HEK293 (cell line): ENCODE measurements at regions not wholly inside any gene's neighbourhood (a gene's known extent, or its start where the extent isn't known, plus 50 kb on each side); places are given as distances from the start of the nearest gene placed in this dataset.

Source experiments
- CTCF ChIA-PET: fragments of 350-600 bp; formaldehyde crosslinking; extraction: SDS; loops from one replicate; lab custom pipeline; 2021; ENCODE audit warnings: antibody characterized with exemption; lab: Yijun Ruan, JAX
- POLR2A ChIA-PET: fragments of 300-600 bp; formaldehyde crosslinking; extraction: SDS; loops from one replicate; lab custom pipeline; 2020; ENCODE audit warnings: antibody characterized with exemption, inconsistent platforms; lab: Yijun Ruan, JAX
- H3K27ac ChIP-seq: fragments of 200-500 bp; sonication (Bioruptor generic); 2 replicates; pipeline ENCODE4 v1.5.1; 2014; ENCODE audit warnings: low read depth, low read length, control low read depth, inconsistent platforms; ENCODE audit errors: extremely low read depth
- H3K36me3 ChIP-seq, 2 experiments: fragments of 200-500 bp in 1 of 2; sonication (Bioruptor generic) in 1 of 2; 1 replicate in 1 of 2; 2 replicates in 1 of 2; pipeline ENCODE4 v1.5.1; 2014 to 2017; ENCODE audit warnings: inconsistent platforms in 2 of 2, low read length in 2 of 2; ENCODE audit not compliant: control insufficient read depth in 2 of 2, insufficient read depth in 1 of 2
- H3K4me1 ChIP-seq: fragments of 200-500 bp; sonication (Bioruptor generic); 2 replicates; pipeline ENCODE4 v1.5.1; 2014; ENCODE audit warnings: mild to moderate bottlenecking, low read length, inconsistent platforms; ENCODE audit not compliant: control insufficient read depth, insufficient read depth
- H3K4me3 ChIP-seq: 2 replicates; pipeline ENCODE4 v1.5.1; 2011; ENCODE audit warnings: low read depth, mild to moderate bottlenecking, control low read depth, low read length, moderate library complexity
- H3K9me3 ChIP-seq: fragments of 200-500 bp; sonication (Bioruptor generic); 2 replicates; pipeline ENCODE4 v1.5.1; 2014; ENCODE audit warnings: low read depth, low read length, inconsistent platforms; ENCODE audit not compliant: control insufficient read depth, insufficient read depth
- GLIS1 ChIP-seq: fragments of 450-650 bp; formaldehyde crosslinking; IDR thresholded peaks from 2 replicates; pipeline ENCODE4 v1.5.1; 2016; ENCODE audit warnings: missing biosample characterization, missing genetic modification characterization
- KLF7 ChIP-seq: fragments of 450-650 bp; formaldehyde crosslinking; IDR thresholded peaks from 2 replicates; pipeline ENCODE4 v1.5.1; 2016; ENCODE audit warnings: missing biosample characterization, missing genetic modification characterization, borderline replicate concordance
- PRDM1 ChIP-seq: fragments of 450-650 bp; formaldehyde crosslinking; IDR thresholded peaks from 2 replicates; pipeline ENCODE4; 2016; ENCODE audit warnings: missing biosample characterization, missing genetic modification characterization
- PRDM2 ChIP-seq: fragments of 450-650 bp; formaldehyde crosslinking; IDR thresholded peaks from 2 replicates; pipeline ENCODE4 v1.5.1; 2016; ENCODE audit warnings: missing biosample characterization, missing genetic modification characterization, borderline replicate concordance
- WT1 ChIP-seq: fragments of 450-650 bp; formaldehyde crosslinking; IDR thresholded peaks from 2 replicates; pipeline ENCODE4 v1.5.1; 2016; ENCODE audit warnings: missing biosample characterization, missing genetic modification characterization
- ZNF132 ChIP-seq: fragments of 450-650 bp; formaldehyde crosslinking; IDR thresholded peaks from 2 replicates; pipeline ENCODE4 v1.5.1; 2017; ENCODE audit warnings: missing biosample characterization, missing genetic modification characterization, borderline replicate concordance
- ZNF148 ChIP-seq: fragments of 450-650 bp; formaldehyde crosslinking; IDR thresholded peaks from 2 replicates; pipeline ENCODE4 v1.5.0; 2017; ENCODE audit warnings: missing biosample characterization, missing genetic modification characterization, borderline replicate concordance
- ZNF155 ChIP-seq: fragments of 450-650 bp; formaldehyde crosslinking; IDR thresholded peaks from 2 replicates; pipeline ENCODE4 v1.5.1; 2016; ENCODE audit warnings: missing biosample characterization, missing genetic modification characterization
- ZNF157 ChIP-seq: fragments of 450-650 bp; formaldehyde crosslinking; IDR thresholded peaks from 2 replicates; pipeline ENCODE4 v1.5.1; 2016; ENCODE audit warnings: missing biosample characterization, missing genetic modification characterization
- ZNF2 ChIP-seq: fragments of 450-650 bp; formaldehyde crosslinking; IDR thresholded peaks from 2 replicates; pipeline ENCODE4 v1.5.1; 2016; ENCODE audit warnings: missing biosample characterization, missing genetic modification characterization
- ZNF211 ChIP-seq: fragments of 450-650 bp; formaldehyde crosslinking; IDR thresholded peaks from 2 replicates; pipeline ENCODE4 v1.5.1; 2016; ENCODE audit warnings: low read depth, missing biosample characterization, missing genetic modification characterization
- ZNF292 ChIP-seq: fragments of 450-650 bp; formaldehyde crosslinking; IDR thresholded peaks from 2 replicates; pipeline ENCODE4 v1.5.1; 2016; ENCODE audit warnings: low read depth, missing biosample characterization, missing genetic modification characterization, borderline replicate concordance
- ZNF350 ChIP-seq: fragments of 450-650 bp; formaldehyde crosslinking; IDR thresholded peaks from 2 replicates; pipeline ENCODE4 v1.5.0; 2017; ENCODE audit warnings: missing biosample characterization, mild to moderate bottlenecking, missing genetic modification characterization
- ZNF449 ChIP-seq: fragments of 450-650 bp; formaldehyde crosslinking; IDR thresholded peaks from 2 replicates; pipeline ENCODE4 v1.5.1; 2017; ENCODE audit warnings: missing biosample characterization, mild to moderate bottlenecking, missing genetic modification characterization, moderate library complexity
- ZNF610 ChIP-seq: fragments of 450-650 bp; formaldehyde crosslinking; IDR thresholded peaks from 2 replicates; pipeline ENCODE4 v1.5.1; 2016; ENCODE audit warnings: missing biosample characterization, missing genetic modification characterization, borderline replicate concordance
- ZNF670 ChIP-seq: fragments of 450-650 bp; formaldehyde crosslinking; IDR thresholded peaks from 2 replicates; pipeline ENCODE4 v1.5.1; 2016; ENCODE audit warnings: missing biosample characterization, missing genetic modification characterization, low read depth
- ZNF768 ChIP-seq: fragments of 450-650 bp; formaldehyde crosslinking; IDR thresholded peaks from 2 replicates; pipeline ENCODE4 v1.5.1; 2018; ENCODE audit warnings: missing biosample characterization, mild to moderate bottlenecking, missing genetic modification characterization
- ZNF776 ChIP-seq: fragments of 450-650 bp; formaldehyde crosslinking; IDR thresholded peaks from 2 replicates; pipeline ENCODE4 v1.5.0; 2017; ENCODE audit warnings: missing biosample characterization, missing genetic modification characterization, borderline replicate concordance
- TF ChIP-seq, protein P1 (sequence below): fragments of 450-650 bp; formaldehyde crosslinking; IDR thresholded peaks from 2 replicates; pipeline ENCODE4 v1.5.1; 2016; ENCODE audit warnings: missing biosample characterization, missing genetic modification characterization

DNA sequence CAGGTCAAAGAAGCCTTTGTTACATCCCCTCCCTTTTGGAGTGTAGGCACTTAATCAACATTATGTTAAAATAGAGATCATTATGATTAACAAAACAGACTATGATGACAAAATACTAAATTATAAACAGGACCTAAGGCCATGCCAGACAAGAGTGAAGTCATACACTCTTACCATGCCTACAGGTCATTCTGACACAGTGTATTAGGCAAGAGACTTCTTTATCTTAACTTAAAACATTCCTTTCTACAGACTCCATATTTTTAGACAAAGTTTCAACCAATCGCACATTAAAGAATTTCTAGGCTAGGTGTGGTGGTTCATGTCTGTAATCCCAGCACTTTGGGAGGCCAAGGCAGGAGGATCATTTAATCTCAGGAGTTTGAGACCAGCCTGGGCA, 128.6 kb upstream of the SLC34A2 start:
- no peaks in the 10 kb centered on the region for H3K9me3 ChIP-seq
- H3K36me3 ChIP-seq, result no peaks in the 10 kb centered on the region
- TF ChIP-seq, protein P1, sequence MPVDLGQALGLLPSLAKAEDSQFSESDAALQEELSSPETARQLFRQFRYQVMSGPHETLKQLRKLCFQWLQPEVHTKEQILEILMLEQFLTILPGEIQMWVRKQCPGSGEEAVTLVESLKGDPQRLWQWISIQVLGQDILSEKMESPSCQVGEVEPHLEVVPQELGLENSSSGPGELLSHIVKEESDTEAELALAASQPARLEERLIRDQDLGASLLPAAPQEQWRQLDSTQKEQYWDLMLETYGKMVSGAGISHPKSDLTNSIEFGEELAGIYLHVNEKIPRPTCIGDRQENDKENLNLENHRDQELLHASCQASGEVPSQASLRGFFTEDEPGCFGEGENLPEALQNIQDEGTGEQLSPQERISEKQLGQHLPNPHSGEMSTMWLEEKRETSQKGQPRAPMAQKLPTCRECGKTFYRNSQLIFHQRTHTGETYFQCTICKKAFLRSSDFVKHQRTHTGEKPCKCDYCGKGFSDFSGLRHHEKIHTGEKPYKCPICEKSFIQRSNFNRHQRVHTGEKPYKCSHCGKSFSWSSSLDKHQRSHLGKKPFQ, result no peak
- TF ChIP-seq ZNF768 (tag by site-specific recombination) (no peak), ZNF148 (tag by site-specific recombination) (no peak), ZNF132 (tag by site-specific recombination) (no peak), ZNF2 (tag by site-specific recombination) (no peak), ZNF670 (tag by site-specific recombination) (no peak), PRDM2 (tag by site-specific recombination) (no peak)
- no peak overlapping the region for H3K4me3 ChIP-seq
- CTCF ChIA-PET, result no interaction called here
- H3K4me1 ChIP-seq, result no peaks in the 10 kb centered on the region
- POLR2A ChIA-PET, result interaction anchor here (0.6 kb wide), 1 partner anchor 10 kb away, joined by 11 read pairs; no protein-coding TSS in a partner anchor
- H3K27ac ChIP-seq, result no peak overlapping the region

DNA sequence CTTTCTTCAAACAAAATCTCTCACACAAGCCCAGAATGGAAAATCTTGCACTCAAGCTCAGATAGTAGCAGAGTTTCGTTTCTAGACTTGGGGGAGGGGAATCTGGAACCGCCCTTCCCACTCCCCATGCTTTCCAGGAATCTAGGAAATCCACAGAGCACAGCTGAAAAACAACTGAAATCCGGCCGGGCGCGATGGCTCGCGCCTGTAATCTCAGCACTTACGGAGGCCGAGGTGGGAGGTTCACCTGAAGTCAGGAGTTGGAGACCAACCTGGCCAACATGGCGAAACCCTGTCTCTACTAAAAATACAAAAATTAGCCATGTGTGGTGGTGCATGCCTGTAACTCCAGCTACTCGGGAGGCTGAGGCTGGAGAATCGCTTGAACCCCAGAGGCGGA, 127.3 kb upstream of the SLC34A2 start:
- ChIA-PET POLR2A (no interaction called here), CTCF (interaction anchor here (0.5 to 0.7 kb wide), 3 partner anchors 12 to 240 kb away, joined by 3 to 4 read pairs (median 4); no protein-coding TSS in a partner anchor)
- no peaks in the 10 kb centered on the region for H3K36me3 ChIP-seq
- H3K27ac ChIP-seq, result no peak overlapping the region
- no peak overlapping the region for H3K4me3 ChIP-seq
- H3K4me1 ChIP-seq, result no peaks in the 10 kb centered on the region
- H3K9me3 ChIP-seq, result no peaks in the 10 kb centered on the region
- TF ChIP-seq ZNF776 (no peak), PRDM1 (no peak), ZNF132 (tag by site-specific recombination) (no peak), ZNF155 (tag by site-specific recombination) (no peak), ZNF211 (tag by site-specific recombination) (no peak), ZNF292 (tag by site-specific recombination) (no peak), GLIS1 (tag by site-specific recombination) (no peak), ZNF157 (no peak), ZNF670 (tag by site-specific recombination) (no peak), KLF7 (tag by site-specific recombination) (no peak), ZNF449 (no peak), ZNF350 (tag by site-specific recombination) (no peak), WT1 (tag by site-specific recombination) (no peak), ZNF610 (no peak), ZNF148 (tag by site-specific recombination) (no peak)
